ENCODE measurements at regions not wholly inside any gene's neighbourhood (a gene's known extent, or its start where the extent isn't known, plus 50 kb on each side); places are given as distances from the start of the nearest gene placed in this dataset.

- Histone ChIP-seq H3K4me1 (ENCODE audit: insufficient read depth) (no peaks in the 10 kb centered on the region), H3K27ac (no peak overlapping the region), H3K9me3 (no peaks in the 10 kb centered on the region), H3K36me3 (no peaks in the 10 kb centered on the region), H3K4me3 (no peak overlapping the region), H3K27me3 (no peaks in the 10 kb centered on the region)
- DNase-seq: no peak
- intact Hi-C loops (cut with DNase I): no loop called here
- WGBS, 3 donors: 85 to 90% (median 89%) methylated on average over 12 of the region's 12 CpGs
- no peak for TF ChIP-seq EP300 (IDR thresholded peaks at IDR 0.05)
- TF ChIP-seq CTCF (IDR thresholded peaks at IDR 0.05): no peak
- TF ChIP-seq POLR2A (IDR thresholded peaks at IDR 0.05): no peak
Measured at GRCh38 chr22:47786650-47787290, 1024.3 kb downstream of the TBC1D22A start.

DNA sequence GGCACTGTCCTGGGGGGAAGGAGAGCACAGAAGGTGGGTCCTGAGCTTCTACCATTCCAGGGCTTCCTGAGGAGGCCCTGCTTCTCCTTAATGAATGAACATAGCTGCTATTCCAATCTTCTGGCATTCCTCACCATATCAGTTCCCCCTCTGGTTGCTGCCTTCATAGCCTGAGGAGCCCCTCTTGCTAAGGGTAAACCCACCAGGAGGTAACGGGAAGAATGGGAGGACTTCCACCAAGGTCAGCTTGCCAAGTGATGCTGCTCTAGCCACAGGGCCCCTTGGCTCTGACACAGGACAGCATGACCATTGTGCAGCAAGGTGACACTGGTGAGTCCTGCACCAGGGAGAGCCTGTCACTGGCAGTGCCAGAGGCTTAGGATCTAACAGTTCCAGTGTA is 1022.5 kb downstream of the TBC1D22A start:
- WGBS, 3 donors: 81 to 97% (median 88%) methylated on average over 1 of the region's 1 CpG

GRCh38 chr22:47784367-47784983 is 1022.0 kb downstream of the TBC1D22A start:
- H3K27ac ChIP-seq: no peak overlapping the region
- no peaks in the 10 kb centered on the region for H3K9me3 ChIP-seq
- no peak for TF ChIP-seq CTCF (IDR thresholded peaks at IDR 0.05)
- TF ChIP-seq EP300 (IDR thresholded peaks at IDR 0.05): no peak
- no peak for TF ChIP-seq POLR2A (IDR thresholded peaks at IDR 0.05)
- H3K27me3 ChIP-seq: no peaks in the 10 kb centered on the region
- 89 to 94% (median 93%) methylated on average over 4 of the region's 4 CpGs for WGBS, 3 donors
- DNase-seq: no peak
- H3K4me3 ChIP-seq: no peak overlapping the region
- no peaks in the 10 kb centered on the region for H3K4me1 ChIP-seq (ENCODE audit: insufficient read depth)
- intact Hi-C loops (cut with DNase I): no loop called here
- no peaks in the 10 kb centered on the region for H3K36me3 ChIP-seq

More for the DNA sequence above, 1022.5 kb downstream of the TBC1D22A start:
- H3K27me3 ChIP-seq: no peaks in the 10 kb centered on the region
- H3K9me3 ChIP-seq: no peaks in the 10 kb centered on the region
- no peak overlapping the region for H3K27ac ChIP-seq
- intact Hi-C loops (cut with DNase I): no loop called here
- H3K4me1 ChIP-seq (ENCODE audit: insufficient read depth): no peaks in the 10 kb centered on the region
- no peak for TF ChIP-seq POLR2A (IDR thresholded peaks at IDR 0.05)
- TF ChIP-seq CTCF (IDR thresholded peaks at IDR 0.05): no peak
- TF ChIP-seq EP300 (IDR thresholded peaks at IDR 0.05): no peak
- no peak for DNase-seq
- H3K4me3 ChIP-seq: no peak overlapping the region
- no peaks in the 10 kb centered on the region for H3K36me3 ChIP-seq

DNA sequence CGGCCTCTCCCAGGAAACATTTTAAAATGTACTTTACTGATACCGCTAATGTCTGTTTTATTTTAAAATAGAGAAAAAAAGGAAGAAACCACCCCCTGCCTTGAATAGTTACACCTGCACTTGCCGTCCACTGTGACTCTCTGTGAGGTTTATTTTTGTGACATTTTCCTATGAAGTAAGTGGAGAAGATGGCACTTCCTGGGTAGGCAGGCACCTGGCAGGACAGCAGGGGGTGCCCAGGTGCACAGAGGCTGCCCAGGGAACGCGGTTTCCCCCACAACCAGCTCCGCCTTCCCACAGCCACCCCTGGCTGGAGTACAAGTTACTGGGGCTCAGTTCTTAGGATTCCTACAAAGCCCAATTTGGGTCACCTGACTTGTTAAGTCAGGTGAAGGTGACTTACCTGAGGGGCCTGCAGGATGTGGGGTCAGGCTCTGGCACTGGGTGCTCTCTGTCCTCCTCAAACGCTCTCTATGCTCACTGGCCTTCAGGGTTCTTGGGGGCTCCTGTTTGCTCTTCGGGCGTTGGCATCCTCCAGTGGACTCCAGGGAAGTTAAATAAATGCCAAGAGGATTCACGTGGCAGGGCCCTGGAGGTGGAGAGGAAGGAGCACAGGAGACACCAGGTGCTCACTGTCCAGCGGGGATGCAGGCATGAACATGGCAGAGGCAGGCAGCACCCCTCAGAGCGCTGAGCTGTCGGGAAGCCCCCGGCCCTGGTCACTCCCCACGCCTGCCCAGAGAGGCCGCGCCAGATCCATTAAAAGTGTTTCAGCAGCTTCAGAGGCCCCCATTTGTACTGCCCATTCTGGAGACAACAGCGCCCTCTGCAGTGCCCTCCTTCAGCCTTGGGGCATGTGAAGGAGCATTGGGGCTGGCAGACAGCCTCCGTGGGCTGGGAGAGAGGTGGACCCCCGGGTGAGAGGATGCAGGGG is 1021.2 kb downstream of the TBC1D22A start:
- H3K9me3 ChIP-seq: no peaks in the 10 kb centered on the region
- no peak overlapping the region for H3K4me3 ChIP-seq
- intact Hi-C loops (cut with DNase I): no loop called here
- H3K27ac ChIP-seq: no peak overlapping the region
- TF ChIP-seq POLR2A (IDR thresholded peaks at IDR 0.05): no peak
- no peak for TF ChIP-seq CTCF (IDR thresholded peaks at IDR 0.05)
- TF ChIP-seq EP300 (IDR thresholded peaks at IDR 0.05): no peak
- WGBS, 3 donors: 84 to 88% (median 84%) methylated on average over 20 of the region's 20 CpGs
- H3K36me3 ChIP-seq: no peaks in the 10 kb centered on the region
- no peaks in the 10 kb centered on the region for H3K27me3 ChIP-seq
- H3K4me1 ChIP-seq (ENCODE audit: insufficient read depth): no peaks in the 10 kb centered on the region
- DNase-seq: no peak
